ENCODE measurements at regions not wholly inside any gene's neighbourhood (a gene's known extent, or its start where the extent isn't known, plus 50 kb on each side); places are given as distances from the start of the nearest gene placed in this dataset.

- H3K4me3 ChIP-seq, result no peak overlapping the region
- no peak overlapping the region for H3K27ac ChIP-seq
- H3K36me3 ChIP-seq (ENCODE audit: insufficient read depth, low read length), result no peaks in the 10 kb centered on the region
- no peak for DNase-seq (ENCODE audit: low read depth, low spot score)
- no peak for TF ChIP-seq POLR2AphosphoS5 (IDR thresholded peaks at IDR 0.05; ENCODE audit: borderline replicate concordance, low read depth, low read length)
- no peak for TF ChIP-seq EZH2 (IDR thresholded peaks at IDR 0.05)
- no peak for TF ChIP-seq FOXP2 (optimal IDR thresholded peaks at IDR 0.05; ENCODE audit: control extremely low read depth, extremely low read length, insufficient read depth)
- H3K9ac ChIP-seq (ENCODE audit: insufficient read length), result no peak overlapping the region
- no peaks in the 10 kb centered on the region for H3K9me3 ChIP-seq (ENCODE audit: low read depth, low read length)
Observed at GRCh38 chr20:8974009-8974708, 94.7 kb upstream of the PLCB4 start.

DNA sequence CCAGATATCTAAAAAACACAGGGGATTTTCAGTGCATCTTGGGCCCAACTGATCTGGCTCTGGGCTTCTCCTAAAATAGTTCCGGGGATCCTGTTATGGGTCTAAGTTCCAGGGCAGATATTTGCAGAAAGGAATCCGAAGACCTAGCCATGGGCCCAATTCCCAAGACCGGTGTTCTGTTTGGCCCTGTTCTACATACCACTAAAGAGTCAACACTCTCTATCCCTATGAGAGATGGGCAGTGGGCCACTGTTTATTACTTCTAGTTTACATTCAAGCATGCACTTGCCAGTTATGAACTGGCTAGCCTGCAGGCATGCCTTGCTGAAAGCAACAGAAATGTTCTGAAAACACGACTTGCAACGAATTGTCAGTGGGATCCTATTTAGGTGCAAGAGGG is 87.4 kb upstream of the PLCB4 start:
- H3K36me3 ChIP-seq (ENCODE audit: insufficient read depth, low read length), result no peaks in the 10 kb centered on the region
- no peak overlapping the region for H3K27ac ChIP-seq
- no peak for TF ChIP-seq FOXP2 (optimal IDR thresholded peaks at IDR 0.05; ENCODE audit: control extremely low read depth, extremely low read length, insufficient read depth)
- no peak for TF ChIP-seq EZH2 (IDR thresholded peaks at IDR 0.05)
- TF ChIP-seq POLR2AphosphoS5 (IDR thresholded peaks at IDR 0.05; ENCODE audit: borderline replicate concordance, low read depth, low read length), result no peak
- H3K9ac ChIP-seq (ENCODE audit: insufficient read length), result no peak overlapping the region
- no peak overlapping the region for H3K4me3 ChIP-seq
- no peak for DNase-seq (ENCODE audit: low read depth, low spot score)
- no peaks in the 10 kb centered on the region for H3K9me3 ChIP-seq (ENCODE audit: low read depth, low read length)

GRCh38 chr20:8983478-8984345 is 85.2 kb upstream of the PLCB4 start:
- no peaks in the 10 kb centered on the region for H3K9me3 ChIP-seq (ENCODE audit: low read depth, low read length)
- no peak for TF ChIP-seq EZH2 (IDR thresholded peaks at IDR 0.05)
- no peak for TF ChIP-seq FOXP2 (optimal IDR thresholded peaks at IDR 0.05; ENCODE audit: control extremely low read depth, extremely low read length, insufficient read depth)
- no peak for TF ChIP-seq POLR2AphosphoS5 (IDR thresholded peaks at IDR 0.05; ENCODE audit: borderline replicate concordance, low read depth, low read length)
- H3K4me3 ChIP-seq, result no peak overlapping the region
- H3K9ac ChIP-seq (ENCODE audit: insufficient read length), result no peak overlapping the region
- H3K36me3 ChIP-seq (ENCODE audit: insufficient read depth, low read length), result no peaks in the 10 kb centered on the region
- no peak overlapping the region for H3K27ac ChIP-seq
- DNase-seq (ENCODE audit: low read depth, low spot score), result no peak

- H3K9ac ChIP-seq (ENCODE audit: insufficient read length), result no peak overlapping the region
- no peak for DNase-seq (ENCODE audit: low read depth, low spot score)
- H3K36me3 ChIP-seq (ENCODE audit: insufficient read depth, low read length), result no peaks in the 10 kb centered on the region
- TF ChIP-seq EZH2 (IDR thresholded peaks at IDR 0.05), result no peak
- no peak for TF ChIP-seq FOXP2 (optimal IDR thresholded peaks at IDR 0.05; ENCODE audit: control extremely low read depth, extremely low read length, insufficient read depth)
- no peak for TF ChIP-seq POLR2AphosphoS5 (IDR thresholded peaks at IDR 0.05; ENCODE audit: borderline replicate concordance, low read depth, low read length)
- H3K4me3 ChIP-seq, result no peak overlapping the region
- H3K27ac ChIP-seq, result no peak overlapping the region
- H3K9me3 ChIP-seq (ENCODE audit: low read depth, low read length), result no peaks in the 10 kb centered on the region
Observed at GRCh38 chr20:8986631-8987030, 82.3 kb upstream of the PLCB4 start.

- no peak for TF ChIP-seq POLR2AphosphoS5 (IDR thresholded peaks at IDR 0.05; ENCODE audit: borderline replicate concordance, low read depth, low read length)
- TF ChIP-seq FOXP2 (optimal IDR thresholded peaks at IDR 0.05; ENCODE audit: control extremely low read depth, extremely low read length, insufficient read depth), result no peak
- TF ChIP-seq EZH2 (IDR thresholded peaks at IDR 0.05), result no peak
- no peak overlapping the region for H3K9ac ChIP-seq (ENCODE audit: insufficient read length)
- no peaks in the 10 kb centered on the region for H3K9me3 ChIP-seq (ENCODE audit: low read depth, low read length)
- no peak for DNase-seq (ENCODE audit: low read depth, low spot score)
- no peaks in the 10 kb centered on the region for H3K36me3 ChIP-seq (ENCODE audit: insufficient read depth, low read length)
- no peak overlapping the region for H3K4me3 ChIP-seq
- no peak overlapping the region for H3K27ac ChIP-seq
Observed at GRCh38 chr20:8990770-8991169, 78.1 kb upstream of the PLCB4 start.

DNA sequence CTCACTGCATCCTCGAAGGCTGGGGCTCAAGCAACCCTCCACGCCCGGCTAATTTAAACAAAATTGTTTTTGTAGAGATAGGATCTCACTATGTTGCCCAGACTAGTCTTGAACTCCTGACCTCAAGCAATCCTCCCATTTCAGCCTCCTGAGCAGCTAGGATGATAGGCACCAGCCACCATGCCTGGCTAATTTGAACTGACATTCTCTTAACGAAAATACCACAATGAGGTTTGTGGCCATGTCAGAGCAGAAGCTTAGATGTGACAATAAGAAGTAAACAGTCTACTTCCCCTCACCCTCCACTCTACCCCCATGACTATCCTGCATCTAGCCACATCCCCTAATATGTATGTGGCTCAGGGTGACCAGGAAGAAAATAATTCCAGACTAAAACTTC is 74.8 kb upstream of the PLCB4 start:
- TF ChIP-seq FOXP2 (optimal IDR thresholded peaks at IDR 0.05; ENCODE audit: control extremely low read depth, extremely low read length, insufficient read depth), result no peak
- TF ChIP-seq EZH2 (IDR thresholded peaks at IDR 0.05), result no peak
- no peak for TF ChIP-seq POLR2AphosphoS5 (IDR thresholded peaks at IDR 0.05; ENCODE audit: borderline replicate concordance, low read depth, low read length)
- Histone ChIP-seq H3K4me3 (no peak overlapping the region), H3K9me3 (ENCODE audit: low read depth, low read length) (no peaks in the 10 kb centered on the region), H3K36me3 (ENCODE audit: insufficient read depth, low read length) (no peaks in the 10 kb centered on the region), H3K9ac (ENCODE audit: insufficient read length) (no peak overlapping the region), H3K27ac (no peak overlapping the region)
- DNase-seq (ENCODE audit: low read depth, low spot score), result no peak

GRCh38 chr20:8995761-8996160 is 73.1 kb upstream of the PLCB4 start:
- H3K9me3 ChIP-seq (ENCODE audit: low read depth, low read length), result no peaks in the 10 kb centered on the region
- no peak for DNase-seq (ENCODE audit: low read depth, low spot score)
- no peak overlapping the region for H3K27ac ChIP-seq
- no peaks in the 10 kb centered on the region for H3K36me3 ChIP-seq (ENCODE audit: insufficient read depth, low read length)
- no peak overlapping the region for H3K4me3 ChIP-seq
- TF ChIP-seq EZH2 (IDR thresholded peaks at IDR 0.05), result no peak
- TF ChIP-seq POLR2AphosphoS5 (IDR thresholded peaks at IDR 0.05; ENCODE audit: borderline replicate concordance, low read depth, low read length), result no peak
- no peak for TF ChIP-seq FOXP2 (optimal IDR thresholded peaks at IDR 0.05; ENCODE audit: control extremely low read depth, extremely low read length, insufficient read depth)
- no peak overlapping the region for H3K9ac ChIP-seq (ENCODE audit: insufficient read length)

GRCh38 chr20:8996817-8997512 is 71.9 kb upstream of the PLCB4 start:
- no peak overlapping the region for H3K9ac ChIP-seq (ENCODE audit: insufficient read length)
- H3K9me3 ChIP-seq (ENCODE audit: low read depth, low read length), result no peaks in the 10 kb centered on the region
- no peak for TF ChIP-seq EZH2 (IDR thresholded peaks at IDR 0.05)
- TF ChIP-seq POLR2AphosphoS5 (IDR thresholded peaks at IDR 0.05; ENCODE audit: borderline replicate concordance, low read depth, low read length), result no peak
- H3K4me3 ChIP-seq, result no peak overlapping the region
- DNase-seq (ENCODE audit: low read depth, low spot score), result no peak
- no peak overlapping the region for H3K27ac ChIP-seq
- no peaks in the 10 kb centered on the region for H3K36me3 ChIP-seq (ENCODE audit: insufficient read depth, low read length)
